ENCODE measurements at regions not wholly inside any gene's neighbourhood (a gene's known extent, or its start where the extent isn't known, plus 50 kb on each side); places are given as distances from the start of the nearest gene placed in this dataset.

- no peak for DNase-seq
Observed at GRCh38 chr16:17724242-17724898, 253.6 kb upstream of the XYLT1 start.

GRCh38 chr16:17723531-17724134 lies 252.9 kb upstream of the XYLT1 start:
- DNase-seq, result no peak

DNA sequence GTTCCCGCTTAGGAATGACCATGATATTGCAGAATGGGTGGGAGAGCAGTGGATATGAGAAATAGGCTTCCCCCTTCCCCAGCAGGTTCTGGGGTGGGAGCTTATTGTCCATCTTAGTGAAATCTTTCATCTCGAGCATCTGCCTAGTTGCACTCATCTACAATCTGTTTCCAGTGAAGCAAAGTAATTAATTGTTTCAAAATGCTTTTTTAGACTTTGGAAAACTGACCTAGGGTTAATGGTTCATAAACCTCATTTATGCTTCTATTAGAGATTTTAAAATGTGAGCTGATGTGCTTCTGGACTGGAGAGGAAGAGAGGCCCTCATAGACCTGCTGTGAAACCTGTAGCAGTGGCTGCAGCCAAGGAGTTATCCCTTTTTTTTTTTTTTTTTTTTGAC lies 247.7 kb upstream of the XYLT1 start:
- no peak for DNase-seq

DNA sequence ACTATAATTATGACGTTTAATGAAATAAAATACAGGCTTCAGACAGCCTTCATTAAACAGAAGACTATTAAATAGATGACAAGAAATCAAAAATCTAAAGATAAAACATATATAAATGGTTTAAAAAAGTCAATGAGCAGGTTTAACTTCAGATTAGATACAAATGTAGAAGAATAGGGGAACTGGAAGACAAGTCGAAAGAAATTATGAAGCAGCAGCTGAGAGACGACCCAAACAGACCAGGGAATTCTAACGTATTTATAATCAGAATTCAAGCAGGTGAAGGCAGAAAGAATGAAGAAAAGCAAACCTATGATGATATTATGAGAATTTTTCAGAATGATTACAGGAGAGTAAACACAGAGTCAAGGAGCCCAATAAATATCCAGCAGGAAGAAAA lies 235.1 kb upstream of the XYLT1 start:
- DNase-seq, result no peak

DNA sequence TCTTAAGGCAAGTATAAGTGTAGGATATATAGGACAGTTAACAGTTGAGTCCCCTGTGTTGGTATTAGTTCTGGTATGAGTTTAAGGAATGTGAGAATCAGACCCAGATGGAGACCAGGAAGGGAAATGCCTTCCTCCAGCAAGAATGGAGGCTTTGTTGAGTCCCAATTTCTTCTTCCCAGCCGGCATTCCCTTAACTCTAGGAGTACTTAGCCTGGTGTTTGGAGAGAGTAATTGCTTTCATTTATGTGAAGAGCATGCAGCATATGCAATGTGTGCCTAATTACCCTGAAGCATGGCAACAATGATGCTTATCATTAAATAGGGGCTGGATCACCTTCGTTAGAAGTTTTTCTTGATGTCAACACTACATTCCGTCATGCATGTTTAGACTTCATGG lies 225.9 kb upstream of the XYLT1 start:
- DNase-seq, result no peak

- DNase-seq, result no peak
Observed at GRCh38 chr16:17692484-17692883, 221.7 kb upstream of the XYLT1 start.

DNA sequence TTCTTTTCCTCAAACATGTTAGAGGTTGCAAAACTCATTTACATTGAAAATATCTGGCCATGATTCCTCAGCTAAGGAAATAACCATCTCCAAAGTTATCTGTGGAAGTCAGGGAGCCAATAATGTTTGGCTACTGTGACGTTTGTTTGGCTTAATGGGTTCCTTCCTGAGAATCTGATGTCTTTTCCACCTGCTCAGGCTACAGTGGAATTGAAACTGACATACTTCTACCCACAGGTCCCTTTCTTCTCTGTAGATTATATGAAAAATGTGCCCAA lies 221.1 kb upstream of the XYLT1 start:
- no peak for DNase-seq

DNA sequence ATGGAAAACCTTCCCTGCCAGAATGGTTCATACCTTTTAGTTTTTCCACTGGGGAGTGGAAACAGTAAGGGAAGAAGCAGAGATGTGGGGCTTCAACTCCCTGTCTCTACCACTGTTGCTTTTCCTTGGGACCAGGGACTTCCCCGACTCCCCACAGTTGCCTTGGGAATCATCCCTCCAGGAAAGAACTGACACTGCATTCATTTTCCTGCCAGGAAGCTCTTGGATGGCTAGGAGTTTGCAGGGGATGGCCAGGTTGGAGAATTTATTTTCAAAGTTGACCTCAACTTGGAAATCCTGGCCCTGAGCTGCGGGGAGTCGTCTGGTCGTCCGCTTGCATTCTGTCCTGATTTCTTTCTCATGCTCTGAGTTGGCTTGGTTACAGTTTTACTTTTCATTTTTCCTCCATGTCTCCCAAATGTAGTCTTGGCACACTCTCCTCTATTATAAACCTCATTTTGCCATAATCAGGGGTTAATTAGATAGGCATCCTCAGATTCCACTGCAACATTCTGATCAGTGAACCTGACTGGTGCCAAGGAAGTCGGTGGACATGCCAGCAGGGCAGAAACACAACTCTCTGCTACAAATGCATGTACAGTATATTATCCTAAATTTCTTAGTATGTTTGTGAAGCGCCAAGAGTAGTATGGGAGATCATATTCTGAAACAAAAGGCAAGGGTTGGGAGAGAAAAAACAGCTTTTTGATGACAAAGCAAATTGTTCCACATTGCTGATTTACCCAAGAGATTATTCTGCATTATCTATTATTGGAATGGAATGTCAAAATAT lies 220.5 kb upstream of the XYLT1 start:
- no peak for DNase-seq

- no peak for DNase-seq
Observed at GRCh38 chr16:17685447-17685846, 214.7 kb upstream of the XYLT1 start.

DNA sequence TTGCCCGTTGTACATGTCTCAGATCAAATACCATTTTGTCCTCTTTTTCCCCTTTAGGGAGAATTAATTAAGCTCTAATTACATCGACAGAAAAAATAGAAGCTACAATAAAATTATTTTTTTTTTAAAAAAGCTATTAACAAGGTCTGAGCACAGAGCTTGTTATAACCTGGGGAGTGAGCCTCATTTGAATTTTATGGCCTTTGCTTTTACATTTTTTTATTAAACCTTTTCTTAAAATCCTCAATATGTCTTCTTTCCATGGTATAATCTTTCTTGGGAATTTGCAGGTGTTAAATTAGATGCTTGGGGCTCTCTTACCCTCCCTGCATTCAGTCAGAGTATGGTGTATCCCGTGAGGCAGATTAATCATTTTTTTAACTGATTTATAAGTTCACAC lies 212.5 kb upstream of the XYLT1 start:
- DNase-seq, result no peak

DNA sequence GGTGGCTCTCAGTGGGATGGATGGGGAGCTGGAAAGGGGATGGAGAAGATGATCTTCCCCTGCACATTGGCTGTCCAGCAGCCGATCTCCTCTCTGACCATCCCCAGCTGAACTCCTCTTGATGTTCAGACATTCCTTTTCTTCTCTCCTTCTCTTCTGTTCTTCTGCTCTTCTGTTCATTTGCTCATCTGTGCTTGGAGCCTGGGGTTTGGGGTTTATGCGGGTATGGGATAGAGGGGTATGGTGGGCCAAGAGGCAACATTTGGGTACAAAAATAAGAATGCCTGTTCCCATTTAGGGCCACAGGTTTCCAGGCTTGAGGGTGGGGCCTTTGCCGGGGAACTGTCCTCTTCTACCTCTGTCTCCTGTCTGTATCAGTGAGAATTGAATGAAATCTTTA lies 205.4 kb upstream of the XYLT1 start:
- no peak for DNase-seq

- no peak for DNase-seq
Observed at GRCh38 chr16:17668386-17668785, 197.6 kb upstream of the XYLT1 start.

DNA sequence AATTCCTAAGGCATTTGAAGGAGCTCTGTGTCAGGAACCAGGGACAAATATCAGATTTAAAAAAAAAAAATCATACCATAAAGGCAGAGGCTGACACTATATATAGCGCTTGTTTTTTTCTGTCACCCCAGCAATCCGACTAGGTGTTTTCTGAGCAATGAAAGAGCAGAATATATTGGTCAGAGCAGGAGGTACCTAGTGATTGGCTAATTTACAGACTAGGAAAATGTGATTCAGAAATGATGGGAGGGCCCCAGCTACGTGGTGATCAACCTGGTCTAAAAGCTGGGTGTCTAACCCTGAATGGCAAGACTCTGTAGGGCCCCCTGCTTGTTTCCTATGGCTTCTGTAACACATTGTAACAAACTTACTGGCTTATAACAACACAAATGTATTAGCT lies 195.5 kb upstream of the XYLT1 start:
- DNase-seq, result no peak

GRCh38 chr16:17658881-17659280 lies 188.1 kb upstream of the XYLT1 start:
- no peak for DNase-seq

GRCh38 chr16:17657045-17657444 lies 186.3 kb upstream of the XYLT1 start:
- no peak for DNase-seq

DNA sequence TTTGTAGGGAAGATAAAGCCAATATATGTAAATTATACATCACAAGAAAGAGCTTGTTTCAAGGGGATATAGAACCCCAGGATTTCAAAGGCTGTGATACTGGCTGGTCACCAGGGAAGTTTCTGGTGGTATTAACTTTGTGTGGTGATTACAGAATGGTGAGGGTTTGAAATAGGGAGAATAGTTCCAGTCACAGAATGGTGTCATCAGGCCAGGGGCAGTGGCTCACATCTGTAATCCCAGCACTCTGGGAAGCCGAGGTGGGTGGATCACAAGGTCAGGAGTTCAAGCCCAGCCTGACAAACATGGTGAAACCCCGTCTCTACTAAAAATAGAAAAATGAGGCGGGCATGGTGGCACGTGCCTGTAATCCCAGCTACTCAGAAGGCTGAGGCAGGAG lies 183.8 kb upstream of the XYLT1 start:
- DNase-seq, result no peak

DNA sequence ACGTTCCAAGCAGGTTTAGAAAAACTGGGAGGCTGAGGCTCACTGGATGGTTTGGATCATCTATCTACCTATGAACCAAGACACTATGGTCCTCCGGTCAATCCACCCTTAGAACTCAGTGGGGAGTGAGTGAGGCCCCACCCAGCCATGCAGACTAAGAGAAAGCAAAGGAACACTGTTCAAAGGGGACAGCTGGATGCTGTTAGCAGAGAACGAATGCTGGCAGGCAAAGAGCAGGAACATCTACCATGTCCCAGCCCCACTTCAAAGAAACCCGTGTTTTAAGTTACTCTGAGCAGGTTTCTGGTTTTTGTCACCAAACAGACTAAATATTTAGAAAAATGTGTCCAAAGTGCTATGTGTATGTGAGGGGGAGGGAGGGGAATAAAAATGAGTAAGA lies 183.4 kb upstream of the XYLT1 start:
- DNase-seq, result no peak

- DNase-seq, result no peak
Observed at GRCh38 chr16:17647879-17648872, 177.4 kb upstream of the XYLT1 start.

DNA sequence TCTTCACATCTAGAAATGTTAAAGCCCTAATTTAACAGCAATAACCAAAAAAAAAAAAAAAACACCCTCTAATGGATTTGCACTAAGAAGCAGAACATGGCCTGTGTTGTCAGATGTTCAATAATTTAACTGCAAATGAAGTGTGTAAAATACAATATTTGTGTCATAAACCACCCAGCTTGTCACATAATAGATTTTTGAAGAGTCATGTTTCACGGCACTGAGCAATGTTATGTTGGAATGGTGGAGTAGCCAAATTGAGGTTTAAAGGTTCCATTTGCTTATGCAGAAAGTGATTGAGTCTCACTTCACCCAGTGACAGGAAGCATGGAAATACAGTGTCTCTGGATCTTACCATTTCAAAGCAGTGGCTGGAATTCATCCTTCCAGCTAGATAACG lies 173.2 kb upstream of the XYLT1 start:
- no peak for DNase-seq

GRCh38 chr16:17641990-17642389 lies 171.2 kb upstream of the XYLT1 start:
- DNase-seq, result no peak

- no peak for DNase-seq
Observed at GRCh38 chr16:17638134-17638533, 167.4 kb upstream of the XYLT1 start.

GRCh38 chr16:17635183-17635582 lies 164.4 kb upstream of the XYLT1 start:
- DNase-seq, result no peak

- no peak for DNase-seq
Observed at GRCh38 chr16:17633181-17633951, 162.6 kb upstream of the XYLT1 start.
